GM19455 (cell line): ENCODE measurements at regions not wholly inside any gene's neighbourhood (a gene's known extent, or its start where the extent isn't known, plus 50 kb on each side); places are given as distances from the start of the nearest gene placed in this dataset.
"Not testable (repeated sequence)": the region's sequence is repeated elsewhere in the genome, so short reads cannot be mapped to it uniquely, and the experiment has no call there.

ENCODE experiments used
- ATAC-seq: cut with Tn5 transposase; IDR thresholded peaks from one replicate; pipeline ENCODE4 v1.9.1; 2021; ENCODE audit not compliant: unreplicated experiment

- no peak for ATAC-seq
These were observed 54.7 kb upstream of the NRIP1 start for GRCh38 chr21:15119486-15119885.

GRCh38 chr21:15121097-15121654 is 56.4 kb upstream of the NRIP1 start:
- ATAC-seq: no peak

DNA sequence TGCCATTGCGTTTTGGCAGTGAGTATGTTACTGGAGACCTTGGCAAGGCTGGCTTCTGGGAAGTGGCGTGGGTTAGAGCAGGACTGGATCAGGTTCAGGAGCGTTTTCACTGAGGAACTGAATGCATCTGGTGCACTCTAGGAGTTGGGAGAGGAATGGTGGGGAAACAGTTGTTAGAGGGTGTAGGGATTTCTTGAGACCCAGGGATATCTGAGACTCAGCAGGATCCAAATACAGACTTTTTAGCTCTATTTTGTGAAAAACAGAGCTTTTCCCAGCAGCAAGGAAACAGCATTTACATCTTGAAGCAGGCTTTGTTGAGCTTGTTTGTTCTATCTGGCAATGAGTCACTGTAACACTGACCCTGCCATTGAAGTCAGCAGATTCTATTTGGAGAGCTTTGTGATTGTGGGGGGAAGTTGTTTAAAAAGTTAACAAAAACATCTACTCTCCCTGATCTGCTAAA is 56.9 kb upstream of the NRIP1 start:
- no peak for ATAC-seq

GRCh38 chr21:15122241-15122640 is 57.4 kb upstream of the NRIP1 start:
- no peak for ATAC-seq

DNA sequence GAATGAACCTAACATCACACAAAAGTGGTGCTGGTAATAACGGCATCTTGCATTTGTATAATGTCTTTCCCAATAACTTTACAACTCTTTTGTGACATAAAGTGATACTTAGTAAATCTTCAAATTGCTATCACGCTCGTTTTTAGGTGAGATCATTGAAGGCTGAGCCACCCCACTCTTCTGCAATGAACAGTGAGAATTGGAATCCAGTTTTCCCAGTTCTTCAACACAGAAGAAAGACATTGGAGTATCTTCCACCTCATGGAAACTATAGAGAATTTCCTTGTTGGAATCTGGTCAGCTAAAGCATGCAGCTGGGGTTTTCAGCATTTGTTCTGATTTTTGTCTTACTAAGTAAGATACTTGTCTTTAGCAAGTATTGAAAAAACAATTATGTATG is 59.9 kb upstream of the NRIP1 start:
- ATAC-seq: no peak

- no peak for ATAC-seq
These were observed 62.1 kb upstream of the NRIP1 start for GRCh38 chr21:15126948-15127347.

DNA sequence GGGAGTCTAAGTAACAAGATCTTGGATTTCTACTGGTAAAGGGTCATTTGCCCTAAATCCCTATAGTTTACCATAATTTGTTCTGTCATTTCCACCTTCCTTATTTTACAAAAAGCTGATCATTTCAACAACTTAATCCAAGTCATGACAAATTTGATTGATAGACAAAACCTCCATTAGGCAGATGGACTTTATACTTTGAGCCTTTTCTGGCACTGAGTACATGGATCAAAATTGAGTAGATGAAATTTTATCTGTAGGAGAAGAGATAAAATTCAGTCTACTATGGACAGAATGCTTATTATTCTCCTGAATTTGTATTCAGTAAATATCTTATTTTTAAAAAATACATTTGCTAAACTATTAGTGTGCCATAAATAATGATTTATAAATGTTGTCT is 62.6 kb upstream of the NRIP1 start:
- no peak for ATAC-seq

GRCh38 chr21:15128267-15128666 is 63.5 kb upstream of the NRIP1 start:
- no peak for ATAC-seq

- not testable (repeated sequence) for ATAC-seq
These were observed 63.9 kb upstream of the NRIP1 start for GRCh38 chr21:15128714-15129113.

- no peak for ATAC-seq
These were observed 65.5 kb upstream of the NRIP1 start for GRCh38 chr21:15130326-15130725.

GRCh38 chr21:15130751-15131150 is 66.0 kb upstream of the NRIP1 start:
- no peak for ATAC-seq

- ATAC-seq: no peak
These were observed 68.0 kb upstream of the NRIP1 start for GRCh38 chr21:15132781-15133180.

- no peak for ATAC-seq
These were observed 70.1 kb upstream of the NRIP1 start for GRCh38 chr21:15134701-15135470.

- no peak for ATAC-seq
These were observed 71.2 kb upstream of the NRIP1 start for GRCh38 chr21:15135867-15136629.

DNA sequence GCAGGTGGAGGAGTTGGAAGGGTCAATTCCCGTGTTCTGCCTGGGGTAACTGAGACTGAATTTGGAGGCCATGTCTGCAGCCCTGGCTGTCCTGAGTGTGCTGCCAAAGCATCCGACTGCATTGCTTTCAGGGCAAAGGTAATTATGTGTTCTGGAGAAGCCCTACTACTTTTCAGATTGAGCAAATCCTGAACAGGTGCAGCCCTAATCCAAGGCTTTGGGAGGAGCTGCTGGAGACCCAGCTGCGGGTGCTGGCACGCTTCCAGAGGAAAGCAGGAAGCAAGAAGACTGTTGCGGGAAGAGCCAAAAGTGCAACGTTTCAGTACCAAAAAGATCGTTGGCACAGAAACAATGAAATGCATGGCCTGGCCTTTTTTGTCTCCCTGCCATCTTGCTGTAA is 73.7 kb upstream of the NRIP1 start:
- no peak for ATAC-seq

GRCh38 chr21:15139898-15140297 is 75.1 kb upstream of the NRIP1 start:
- ATAC-seq: no peak

DNA sequence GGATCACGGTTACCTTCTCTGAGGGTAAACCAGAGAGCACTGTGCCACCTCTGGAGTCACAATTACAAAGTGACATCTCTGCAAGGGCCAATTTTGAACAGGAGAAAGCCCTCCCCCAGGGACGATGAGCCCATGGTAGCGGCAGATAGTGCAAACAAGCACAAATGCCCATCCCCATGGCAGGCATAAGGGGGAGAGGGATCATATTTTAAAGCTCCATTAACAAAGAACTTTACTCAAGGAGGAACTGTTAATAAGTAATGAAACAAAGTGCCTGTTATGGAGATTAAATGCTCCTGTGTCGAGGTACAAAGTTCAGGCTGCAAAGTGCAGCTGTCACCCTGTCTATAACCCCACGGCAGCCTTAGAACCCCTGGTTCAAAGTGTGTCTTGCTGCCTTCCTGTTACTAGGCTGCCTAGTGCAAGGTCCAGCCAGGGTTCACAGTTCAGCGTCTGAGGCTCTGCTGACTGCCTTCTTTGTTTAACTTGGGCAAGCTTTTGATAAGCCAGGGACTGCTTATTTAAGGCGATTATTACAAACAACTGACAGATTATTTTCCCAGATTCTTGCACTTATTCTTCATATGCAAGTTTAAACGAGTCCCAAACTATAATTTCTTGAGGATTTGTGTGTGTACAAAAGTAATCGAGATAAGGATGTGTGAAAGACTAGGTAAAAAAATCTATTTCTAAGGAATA is 75.7 kb upstream of the NRIP1 start:
- ATAC-seq: no peak

- no peak for ATAC-seq
These were observed 76.6 kb upstream of the NRIP1 start for GRCh38 chr21:15141261-15141970.

- ATAC-seq: no peak
These were observed 79.2 kb upstream of the NRIP1 start for GRCh38 chr21:15144026-15144425.

DNA sequence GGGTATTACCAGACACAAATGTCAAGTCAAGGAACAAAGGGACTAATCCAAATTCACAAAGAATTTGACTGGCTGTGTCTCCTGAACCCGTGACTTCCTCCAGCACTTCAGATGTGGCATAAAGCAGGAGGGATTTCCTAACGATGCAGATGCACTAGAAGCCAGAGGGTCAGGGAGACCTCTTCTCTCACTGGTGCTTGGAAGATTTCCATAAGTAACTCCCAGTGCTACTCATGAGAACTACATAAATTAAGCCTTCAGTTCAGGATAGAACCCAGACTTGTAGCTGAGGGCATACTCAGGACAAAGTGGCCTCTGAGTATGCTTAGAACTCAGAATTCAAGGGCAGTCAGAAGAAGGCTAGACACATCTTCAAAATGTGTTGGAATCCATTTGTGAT is 83.6 kb upstream of the NRIP1 start:
- ATAC-seq: no peak
